ENCODE measurements at regions not wholly inside any gene's neighbourhood (a gene's known extent, or its start where the extent isn't known, plus 50 kb on each side); places are given as distances from the start of the nearest gene placed in this dataset.

- TF ChIP-seq CTCF (IDR thresholded peaks at IDR 0.05; ENCODE audit: low read length) (no peak), EZH2 (optimal IDR thresholded peaks at IDR 0.05; ENCODE audit: low read depth, low read length) (no peak), EZH2phosphoT487 (IDR thresholded peaks at IDR 0.05; ENCODE audit: low read length) (no peak)
Measured at GRCh38 chr16:86229866-86230656, 280.3 kb upstream of the FOXF1 start.
